ENCODE measurements at regions not wholly inside any gene's neighbourhood (a gene's known extent, or its start where the extent isn't known, plus 50 kb on each side); places are given as distances from the start of the nearest gene placed in this dataset.

DNA sequence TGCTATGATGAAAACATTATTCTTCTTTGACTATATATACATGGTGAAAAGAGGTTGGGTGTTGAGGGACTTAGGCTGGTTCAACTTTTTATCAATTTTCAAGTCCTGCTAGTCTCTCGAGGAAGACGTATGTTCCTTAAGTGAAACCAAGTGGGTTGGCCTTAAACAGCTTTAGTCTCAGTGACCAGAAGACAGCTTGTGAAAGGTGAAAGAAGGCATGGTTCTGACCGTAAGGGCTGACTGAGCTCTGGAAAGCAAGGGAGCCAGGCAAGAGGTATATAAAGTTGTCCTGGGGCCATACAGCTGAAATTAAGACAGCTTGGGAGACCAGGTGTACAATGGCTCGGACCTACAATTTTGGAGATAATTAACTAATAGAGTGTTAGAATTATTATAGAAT is 128.9 kb upstream of the TP63 start:
- H3K27ac Mint-ChIP-seq, result no peak overlapping the region
- CTCF ChIA-PET, result interaction anchor here (1.1 kb wide), 1 partner anchor 11 kb away, joined by 4 read pairs; no protein-coding TSS in a partner anchor
- peaks cover 4% of the 10 kb centered on the region for H3K27me3 Mint-ChIP-seq
- intact Hi-C loops (cut with DNase I, micrococcal nuclease), result no loop called here
- DNase-seq (no peak), ATAC-seq (no peak)
- H3K36me3 Mint-ChIP-seq (ENCODE audit: low read depth), result peaks cover 2% of the 10 kb centered on the region
- peaks cover 9% of the 10 kb centered on the region for H3K9me3 Mint-ChIP-seq (ENCODE audit: low read depth)
- H3K4me1 Mint-ChIP-seq, result peaks cover 24% of the 10 kb centered on the region
- H3K4me3 Mint-ChIP-seq, result no peak overlapping the region
- POLR2A ChIA-PET, result no interaction called here

DNA sequence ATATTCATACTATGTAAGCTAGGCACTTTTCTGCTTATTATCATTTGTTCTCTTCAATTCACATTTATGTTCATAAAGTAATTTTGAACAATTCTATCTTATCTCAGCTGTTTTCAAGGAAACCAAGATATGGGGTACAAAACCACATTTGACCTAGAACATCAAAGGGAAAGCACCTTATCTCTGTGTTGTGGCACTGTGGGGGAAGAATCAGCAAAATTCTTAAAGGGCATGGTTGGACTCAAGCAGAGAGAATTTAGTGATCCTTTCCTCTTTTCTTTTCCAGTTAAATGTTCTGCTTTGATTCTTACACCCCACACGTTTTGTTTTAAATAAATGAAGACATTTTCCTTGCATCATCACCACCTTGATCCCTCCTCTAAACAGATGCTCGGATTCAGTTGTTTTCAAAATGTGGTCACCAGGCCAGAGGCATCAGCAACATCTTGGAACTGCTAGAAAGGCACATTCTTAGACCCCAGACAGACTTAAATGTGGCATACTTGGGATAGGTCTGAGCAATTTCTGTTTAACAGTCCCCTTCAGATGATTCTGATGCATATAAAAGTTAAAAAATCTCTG is 128.4 kb upstream of the TP63 start:
- peaks cover 9% of the 10 kb centered on the region for H3K9me3 Mint-ChIP-seq (ENCODE audit: low read depth)

GRCh38 chr3:189507856-189508255 is 123.3 kb upstream of the TP63 start:
- intact Hi-C loops (cut with DNase I, micrococcal nuclease), result no loop called here
- POLR2A ChIA-PET, result no interaction called here

More for the DNA sequence above, 128.4 kb upstream of the TP63 start:
- CTCF ChIA-PET, result interaction anchor here (1.1 kb wide), 1 partner anchor 11 kb away, joined by 4 read pairs; no protein-coding TSS in a partner anchor
- Mint-ChIP-seq H3K27me3 (peaks cover 4% of the 10 kb centered on the region), H3K4me1 (peaks cover 24% of the 10 kb centered on the region), H3K27ac (no peak overlapping the region), H3K36me3 (ENCODE audit: low read depth) (peaks cover 2% of the 10 kb centered on the region), H3K4me3 (no peak overlapping the region)
- DNase-seq, result no peak
- intact Hi-C loops (cut with DNase I, micrococcal nuclease), result no loop called here
- POLR2A ChIA-PET, result no interaction called here
- peak; percentile 58 for ATAC-seq

GRCh38 chr3:189508784-189509501 is 122.2 kb upstream of the TP63 start:
- Mint-ChIP-seq H3K9me3 (ENCODE audit: low read depth) (no peaks in the 10 kb centered on the region), H3K27ac (no peak overlapping the region), H3K36me3 (ENCODE audit: low read depth) (no peaks in the 10 kb centered on the region), H3K27me3 (peaks cover 4% of the 10 kb centered on the region), H3K4me1 (peaks cover 5% of the 10 kb centered on the region), H3K4me3 (no peak overlapping the region)
- DNase-seq (no peak), ATAC-seq (no peak)
- intact Hi-C loops (cut with DNase I, micrococcal nuclease), result no loop called here
- CTCF ChIA-PET, result no interaction called here
- POLR2A ChIA-PET, result no interaction called here

More at GRCh38 chr3:189507856-189508255, 123.3 kb upstream of the TP63 start:
- peaks cover 9% of the 10 kb centered on the region for H3K4me1 Mint-ChIP-seq
- H3K36me3 Mint-ChIP-seq (ENCODE audit: low read depth), result no peaks in the 10 kb centered on the region
- H3K27ac Mint-ChIP-seq, result no peak overlapping the region
- ATAC-seq (no peak), DNase-seq (no peak)
- no peak overlapping the region for H3K4me3 Mint-ChIP-seq
- CTCF ChIA-PET, result interaction anchor here (1.2 kb wide), 1 partner anchor 13 kb away, joined by 4 read pairs; no protein-coding TSS in a partner anchor
- H3K27me3 Mint-ChIP-seq, result peaks cover 4% of the 10 kb centered on the region
- H3K9me3 Mint-ChIP-seq (ENCODE audit: low read depth), result no peaks in the 10 kb centered on the region

GRCh38 chr3:189512039-189512438 is 119.2 kb upstream of the TP63 start:
- intact Hi-C loops (cut with DNase I, micrococcal nuclease), result no loop called here
- CTCF ChIA-PET, result interaction anchor here (0.9 to 1.4 kb wide), 2 partner anchors 18 to 86 kb away, joined by 3 to 4 read pairs; no protein-coding TSS in a partner anchor
- H3K9me3 Mint-ChIP-seq (ENCODE audit: low read depth), result peaks cover 2% of the 10 kb centered on the region

GRCh38 chr3:189512821-189513220 is 118.4 kb upstream of the TP63 start:
- H3K27me3 Mint-ChIP-seq, result no peaks in the 10 kb centered on the region
- POLR2A ChIA-PET, result no interaction called here
- no peak for ATAC-seq

More at GRCh38 chr3:189512039-189512438, 119.2 kb upstream of the TP63 start:
- no peaks in the 10 kb centered on the region for H3K36me3 Mint-ChIP-seq (ENCODE audit: low read depth)
- no peak for DNase-seq
- ATAC-seq, result no peak
- H3K4me3 Mint-ChIP-seq, result no peak overlapping the region
- POLR2A ChIA-PET, result no interaction called here
- H3K27ac Mint-ChIP-seq, result no peak overlapping the region
- peaks cover 2% of the 10 kb centered on the region for H3K27me3 Mint-ChIP-seq
- H3K4me1 Mint-ChIP-seq, result peaks cover 11% of the 10 kb centered on the region

DNA sequence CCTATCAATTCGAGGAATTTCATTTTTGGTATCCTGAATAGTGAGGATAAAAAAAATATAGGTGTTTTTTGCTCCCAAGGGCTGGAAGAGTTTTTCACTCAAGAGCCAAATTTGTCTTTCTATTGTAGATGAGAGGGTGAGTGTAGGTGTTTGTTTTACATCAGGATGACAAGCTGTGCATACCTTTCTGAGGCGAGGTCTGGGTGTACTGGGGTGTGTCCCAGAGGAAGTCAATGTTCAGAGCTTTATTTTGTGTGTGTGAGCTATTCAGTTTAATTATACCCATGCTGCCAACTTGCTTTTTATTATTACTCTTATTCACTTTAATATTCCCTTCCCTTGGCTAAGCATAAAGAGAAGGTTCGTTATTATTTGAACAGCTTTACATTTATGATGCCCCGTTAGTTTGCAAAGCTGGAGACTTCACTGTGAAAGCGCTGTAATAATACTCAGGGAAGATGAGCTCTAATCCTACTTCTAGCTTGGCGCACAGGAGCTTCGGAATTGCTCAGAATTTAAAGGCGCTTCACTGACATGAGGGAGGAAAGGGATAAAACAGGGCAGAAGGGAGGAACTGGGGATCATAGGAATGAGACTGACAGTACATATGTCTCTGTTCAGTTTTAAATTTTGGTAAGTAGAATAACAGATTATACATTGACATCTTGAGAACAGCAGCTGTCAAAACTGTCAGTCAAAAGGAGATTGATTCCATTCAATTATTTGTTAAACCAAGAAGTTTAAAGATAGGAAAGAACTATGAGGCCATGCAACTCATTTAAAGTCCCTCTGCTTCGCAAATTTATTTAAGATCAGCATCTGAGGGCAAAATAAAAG is 117.7 kb upstream of the TP63 start:
- ATAC-seq, result no peak
- Mint-ChIP-seq H3K4me3 (no peak overlapping the region), H3K27ac (no peak overlapping the region), H3K36me3 (ENCODE audit: low read depth) (peaks cover 2% of the 10 kb centered on the region), H3K27me3 (no peaks in the 10 kb centered on the region), H3K4me1 (peaks cover 11% of the 10 kb centered on the region), H3K9me3 (ENCODE audit: low read depth) (peaks cover 2% of the 10 kb centered on the region)
- intact Hi-C loops (cut with DNase I, micrococcal nuclease), result no loop called here
- ChIA-PET CTCF (interaction anchor here (1.0 to 1.4 kb wide), 3 partner anchors 10 to 16 kb away, joined by 3 to 4 read pairs (median 3); no protein-coding TSS in a partner anchor), POLR2A (no interaction called here)
- DNase-seq, result no peak

More at GRCh38 chr3:189512821-189513220, 118.4 kb upstream of the TP63 start:
- Mint-ChIP-seq H3K27ac (no peak overlapping the region), H3K9me3 (ENCODE audit: low read depth) (peaks cover 2% of the 10 kb centered on the region), H3K4me3 (no peak overlapping the region), H3K4me1 (peaks cover 11% of the 10 kb centered on the region), H3K36me3 (ENCODE audit: low read depth) (no peaks in the 10 kb centered on the region)
- CTCF ChIA-PET, result interaction anchor here (1.0 to 1.4 kb wide), 3 partner anchors 11 to 16 kb away, joined by 3 to 4 read pairs (median 3); no protein-coding TSS in a partner anchor
- DNase-seq, result no peak
- intact Hi-C loops (cut with DNase I, micrococcal nuclease), result no loop called here

DNA sequence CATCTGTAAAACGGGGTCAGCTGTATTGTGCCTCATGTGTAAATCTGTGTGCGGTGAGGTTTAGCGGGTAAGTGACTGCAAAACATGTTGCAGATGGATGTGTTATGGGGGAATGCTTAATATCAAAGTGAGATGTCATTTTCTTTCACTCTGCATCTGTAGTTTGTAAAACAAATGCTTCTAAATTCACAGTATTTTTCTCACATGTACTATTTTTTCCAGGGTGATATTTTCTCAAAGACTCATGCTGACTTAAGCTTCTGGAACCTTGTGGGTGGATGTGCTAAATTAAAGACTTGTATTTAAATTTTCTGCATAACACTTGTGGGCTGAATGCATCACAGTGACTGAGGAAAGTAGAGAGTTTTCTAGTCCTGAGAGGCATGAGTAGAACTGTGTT is 115.2 kb upstream of the TP63 start:
- no peaks in the 10 kb centered on the region for H3K27me3 Mint-ChIP-seq
- peaks cover 11% of the 10 kb centered on the region for H3K36me3 Mint-ChIP-seq (ENCODE audit: low read depth)
- intact Hi-C loops (cut with DNase I, micrococcal nuclease), result no loop called here
- POLR2A ChIA-PET, result no interaction called here
- H3K4me3 Mint-ChIP-seq, result no peak overlapping the region
- peaks cover 13% of the 10 kb centered on the region for H3K9me3 Mint-ChIP-seq (ENCODE audit: low read depth)
- ATAC-seq, result peak; percentile 19
- H3K4me1 Mint-ChIP-seq, result peaks cover 17% of the 10 kb centered on the region
- no peak overlapping the region for H3K27ac Mint-ChIP-seq
- no peak for DNase-seq
- CTCF ChIA-PET, result interaction anchor here (0.9 kb wide), 1 partner anchor 21 kb away, joined by 3 read pairs; no protein-coding TSS in a partner anchor

DNA sequence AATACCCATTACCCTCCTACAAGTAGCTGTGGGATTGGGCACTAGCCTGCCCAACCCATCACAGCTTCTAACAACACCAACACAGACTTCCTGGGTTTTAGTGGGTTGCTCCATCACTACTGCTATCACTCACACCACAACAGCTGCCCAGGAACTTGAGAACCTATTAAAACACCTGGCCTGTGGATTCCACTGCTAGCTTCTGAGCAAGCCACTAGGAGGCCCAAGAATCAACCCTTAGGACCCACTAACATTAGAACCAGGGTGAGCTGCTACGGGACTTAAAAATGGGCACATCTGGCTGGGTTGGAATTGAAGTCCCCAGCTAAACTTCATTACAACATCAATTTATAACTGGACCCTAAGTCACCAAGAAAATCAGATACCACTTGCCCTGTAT is 113.2 kb upstream of the TP63 start:
- Mint-ChIP-seq H3K27me3 (peaks cover 1% of the 10 kb centered on the region), H3K9me3 (ENCODE audit: low read depth) (peaks cover 13% of the 10 kb centered on the region), H3K36me3 (ENCODE audit: low read depth) (peaks cover 11% of the 10 kb centered on the region), H3K4me3 (no peak overlapping the region), H3K27ac (no peak overlapping the region), H3K4me1 (peaks cover 15% of the 10 kb centered on the region)
- CTCF ChIA-PET, result no interaction called here
- DNase-seq (no peak), ATAC-seq (no peak)
- POLR2A ChIA-PET, result no interaction called here
- intact Hi-C loops (cut with DNase I, micrococcal nuclease), result no loop called here

- Mint-ChIP-seq H3K27ac (no peak overlapping the region), H3K4me3 (no peak overlapping the region), H3K4me1 (peaks cover 15% of the 10 kb centered on the region), H3K27me3 (peaks cover 1% of the 10 kb centered on the region), H3K36me3 (ENCODE audit: low read depth) (peaks cover 11% of the 10 kb centered on the region), H3K9me3 (ENCODE audit: low read depth) (peaks cover 16% of the 10 kb centered on the region)
- intact Hi-C loops (cut with DNase I, micrococcal nuclease), result no loop called here
- ATAC-seq, result no peak
- no peak for DNase-seq
- ChIA-PET POLR2A (no interaction called here), CTCF (interaction anchor here (0.6 kb wide), 1 partner anchor 544 kb away, joined by 3 read pairs; no protein-coding TSS in a partner anchor)
Measured at GRCh38 chr3:189519458-189519857, 111.7 kb upstream of the TP63 start.

DNA sequence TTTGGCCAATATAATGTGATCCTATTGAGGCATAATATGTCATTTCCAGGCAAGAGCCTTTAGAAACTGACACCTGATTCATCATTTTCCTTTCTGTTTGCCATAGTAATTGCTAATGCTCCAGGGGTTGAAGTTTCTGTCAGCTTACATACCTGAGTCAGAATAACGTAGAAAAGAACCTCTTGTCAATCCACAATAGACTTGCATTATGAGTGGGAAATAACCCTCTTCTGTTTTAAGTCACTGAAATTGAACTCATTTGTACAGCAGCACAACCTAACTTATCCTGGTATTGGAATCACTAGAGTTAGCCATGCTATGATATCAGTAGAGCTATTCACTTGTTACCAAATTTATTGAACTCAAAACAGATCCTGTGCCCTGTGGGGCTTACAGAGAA is 101.7 kb upstream of the TP63 start:
- DNase-seq (peak; percentile 21), ATAC-seq (peak; percentile 86)
- ChIA-PET POLR2A (interaction anchor here (0.7 to 1.5 kb wide), 3 partner anchors 43 to 224 kb away, joined by 4 to 6 read pairs (median 4); no protein-coding TSS in a partner anchor), CTCF (interaction anchor here (0.6 to 2.3 kb wide), 5 partner anchors 17 to 790 kb away, joined by 3 to 7 read pairs (median 3); no protein-coding TSS in a partner anchor)
- no peaks in the 10 kb centered on the region for H3K27me3 Mint-ChIP-seq
- peaks cover 7% of the 10 kb centered on the region for H3K36me3 Mint-ChIP-seq (ENCODE audit: low read depth)
- no peak overlapping the region for H3K4me3 Mint-ChIP-seq
- peaks cover 35% of the 10 kb centered on the region for H3K4me1 Mint-ChIP-seq
- intact Hi-C loops (cut with DNase I, micrococcal nuclease), result loop anchor here (1.0 to 10.0 kb wide), 9 partner anchors 35 to 399 kb away; no protein-coding TSS in a partner anchor
- peak overlapping the region; percentile 88 for H3K27ac Mint-ChIP-seq
- peaks cover 10% of the 10 kb centered on the region for H3K9me3 Mint-ChIP-seq (ENCODE audit: low read depth)
